M059J (cell line): ENCODE measurements at regions not wholly inside any gene's neighbourhood (a gene's known extent, or its start where the extent isn't known, plus 50 kb on each side); places are given as distances from the start of the nearest gene placed in this dataset.
"Not testable (repeated sequence)": the region's sequence is repeated elsewhere in the genome, so short reads cannot be mapped to it uniquely, and the experiment has no call there.

Experiments used
- DNase-seq: peaks from one replicate; pipeline ENCODE4 v3.0.0-alpha.2; 2012; ENCODE audit warnings: low read depth

GRCh38 chr13:31517599-31517998 lies 221.7 kb upstream of the RXFP2 start:
- no peak for DNase-seq

GRCh38 chr13:31518645-31519044 lies 220.7 kb upstream of the RXFP2 start:
- DNase-seq, result no peak

- DNase-seq, result no peak
Measured at GRCh38 chr13:31521435-31521834, 217.9 kb upstream of the RXFP2 start.

GRCh38 chr13:31522396-31522795 lies 216.9 kb upstream of the RXFP2 start:
- no peak for DNase-seq

GRCh38 chr13:31528176-31528575 lies 211.2 kb upstream of the RXFP2 start:
- DNase-seq, result no peak

- DNase-seq, result no peak
Measured at GRCh38 chr13:31528758-31529157, 210.6 kb upstream of the RXFP2 start.

- DNase-seq, result no peak
Measured at GRCh38 chr13:31530922-31531321, 208.4 kb upstream of the RXFP2 start.

- no peak for DNase-seq
Measured at GRCh38 chr13:31537052-31537451, 202.3 kb upstream of the RXFP2 start.

GRCh38 chr13:31538067-31539042 lies 201.0 kb upstream of the RXFP2 start:
- peak; percentile 36 for DNase-seq

- no peak for DNase-seq
Measured at GRCh38 chr13:31540281-31540680, 199.0 kb upstream of the RXFP2 start.

- no peak for DNase-seq
Measured at GRCh38 chr13:31543190-31543589, 196.1 kb upstream of the RXFP2 start.

GRCh38 chr13:31545616-31546015 lies 193.7 kb upstream of the RXFP2 start:
- DNase-seq, result peak; percentile 54

- DNase-seq, result peak; percentile 88
Measured at GRCh38 chr13:31556376-31556775, 182.9 kb upstream of the RXFP2 start.

- not testable (repeated sequence) for DNase-seq
Measured at GRCh38 chr13:31584221-31584620, 155.1 kb upstream of the RXFP2 start.

GRCh38 chr13:31587698-31588266 lies 151.5 kb upstream of the RXFP2 start:
- peak; percentile 12 for DNase-seq

- DNase-seq, result no peak
Measured at GRCh38 chr13:31588316-31588715, 151.0 kb upstream of the RXFP2 start.

- DNase-seq, result no peak
Measured at GRCh38 chr13:31588893-31589292, 150.4 kb upstream of the RXFP2 start.

- DNase-seq, result no peak
Measured at GRCh38 chr13:31591642-31592233, 147.6 kb upstream of the RXFP2 start.

- no peak for DNase-seq
Measured at GRCh38 chr13:31594056-31594455, 145.3 kb upstream of the RXFP2 start.

- DNase-seq, result no peak
Measured at GRCh38 chr13:31595563-31595962, 143.8 kb upstream of the RXFP2 start.

GRCh38 chr13:31598990-31599389 lies 140.3 kb upstream of the RXFP2 start:
- DNase-seq, result no peak

- DNase-seq, result no peak
Measured at GRCh38 chr13:31605076-31605860, 134.1 kb upstream of the RXFP2 start.
